ENCODE measurements at regions not wholly inside any gene's neighbourhood (a gene's known extent, or its start where the extent isn't known, plus 50 kb on each side); places are given as distances from the start of the nearest gene placed in this dataset.
A peak's percentile ranks its signal among the peaks of the same experiment; 100 is the strongest.

DNA sequence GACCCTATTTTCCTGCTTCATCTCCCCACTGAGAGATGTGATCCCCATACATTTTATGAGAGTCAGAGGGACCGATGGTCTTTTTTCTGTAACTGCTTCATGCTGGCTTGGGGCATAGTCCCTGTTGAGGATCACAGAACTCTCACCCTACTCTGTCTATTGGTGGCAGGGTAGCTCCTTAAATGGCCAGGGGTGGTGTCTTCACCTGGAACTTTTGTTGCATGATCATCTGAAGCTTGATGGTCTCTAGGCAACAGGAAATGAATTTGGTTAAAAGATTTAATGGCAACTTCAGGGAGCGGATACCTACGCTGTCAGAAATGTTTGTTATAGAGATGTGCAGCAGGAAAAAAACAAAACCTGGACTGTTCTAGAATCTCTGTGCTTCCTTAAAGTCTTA is 87.0 kb upstream of the GLIS3 start:
- Histone ChIP-seq H3K36me3 (ENCODE audit: control insufficient read depth, insufficient read depth, low read length) (no peaks in the 10 kb centered on the region), H3K4me3 (ENCODE audit: low read length) (no peak overlapping the region), H3K27ac (ENCODE audit: low read length) (no peak overlapping the region), H3K9me3 (ENCODE audit: control insufficient read depth, low read depth, low read length) (no peaks in the 10 kb centered on the region), H3K4me1 (ENCODE audit: control insufficient read depth, insufficient read depth, low read length) (no peaks in the 10 kb centered on the region), H3K27me3 (ENCODE audit: control insufficient read depth, insufficient read depth, low read length) (no peaks in the 10 kb centered on the region)
- DNase-seq, result no peak
- no CpG with 5 or more reads among the region's 3 CpGs for WGBS (ENCODE audit: insufficient coverage, low lambda C conversion rate)

DNA sequence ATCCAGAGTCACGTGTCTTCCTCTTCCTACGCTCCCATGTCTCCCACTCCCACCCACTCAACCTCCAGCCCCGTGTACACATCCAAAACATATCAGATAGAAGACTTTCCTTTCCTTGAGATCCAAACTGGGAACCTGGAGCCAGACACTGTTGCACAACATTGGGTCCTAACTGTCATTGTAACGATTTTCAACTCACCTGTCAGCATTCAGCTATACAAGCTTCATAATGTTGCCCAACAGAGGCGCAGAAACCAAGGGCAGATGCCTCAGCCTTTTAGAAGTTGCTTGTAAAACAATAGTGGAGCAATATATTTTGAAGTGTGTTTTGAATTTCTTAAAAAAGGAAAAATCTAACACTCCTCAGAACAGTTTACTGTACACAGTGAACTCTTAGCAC is 84.9 kb upstream of the GLIS3 start:
- no peaks in the 10 kb centered on the region for H3K4me1 ChIP-seq (ENCODE audit: control insufficient read depth, insufficient read depth, low read length)
- H3K4me3 ChIP-seq (ENCODE audit: low read length), result no peak overlapping the region
- WGBS (ENCODE audit: insufficient coverage, low lambda C conversion rate), result 100% methylated on average over 1 of the region's 5 CpGs
- H3K36me3 ChIP-seq (ENCODE audit: control insufficient read depth, insufficient read depth, low read length), result no peaks in the 10 kb centered on the region
- no peaks in the 10 kb centered on the region for H3K9me3 ChIP-seq (ENCODE audit: control insufficient read depth, low read depth, low read length)
- no peak overlapping the region for H3K27ac ChIP-seq (ENCODE audit: low read length)
- DNase-seq, result no peak
- H3K27me3 ChIP-seq (ENCODE audit: control insufficient read depth, insufficient read depth, low read length), result no peaks in the 10 kb centered on the region

DNA sequence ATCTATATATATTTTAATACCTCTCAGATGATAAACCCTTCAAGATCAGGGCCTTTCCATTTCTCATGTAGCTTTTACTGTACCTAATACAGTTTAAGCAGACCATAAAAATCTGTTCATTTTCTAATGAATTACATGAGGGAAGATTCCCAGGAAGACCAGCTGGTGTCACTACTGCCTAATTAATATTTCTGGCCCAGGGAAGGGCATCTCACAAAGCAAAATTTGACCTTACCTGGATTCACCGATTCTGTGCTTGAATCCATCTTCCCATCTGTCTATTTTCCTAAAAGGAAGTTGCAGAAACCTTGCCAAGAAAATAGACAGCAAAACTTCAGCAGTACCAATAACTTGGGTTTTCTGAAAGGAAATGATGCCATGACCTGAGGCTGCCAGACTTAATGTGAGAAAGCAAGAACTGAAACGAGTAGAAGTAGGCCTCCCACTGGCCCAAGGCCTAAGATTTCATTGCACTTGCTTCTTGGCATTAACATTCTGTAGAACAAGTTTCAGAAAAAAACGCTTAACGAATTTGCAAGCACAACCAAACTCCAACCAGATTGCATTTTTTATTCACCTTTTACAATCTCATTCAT is 83.0 kb upstream of the GLIS3 start:
- no peaks in the 10 kb centered on the region for H3K4me1 ChIP-seq (ENCODE audit: control insufficient read depth, insufficient read depth, low read length)
- no peak overlapping the region for H3K27ac ChIP-seq (ENCODE audit: low read length)
- no peak overlapping the region for H3K4me3 ChIP-seq (ENCODE audit: low read length)
- DNase-seq, result peak in 1 of 2 donors; percentile 24
- H3K36me3 ChIP-seq (ENCODE audit: control insufficient read depth, insufficient read depth, low read length), result no peaks in the 10 kb centered on the region
- no peaks in the 10 kb centered on the region for H3K27me3 ChIP-seq (ENCODE audit: control insufficient read depth, insufficient read depth, low read length)
- 83% methylated on average over 1 of the region's 4 CpGs for WGBS (ENCODE audit: insufficient coverage, low lambda C conversion rate)
- no peaks in the 10 kb centered on the region for H3K9me3 ChIP-seq (ENCODE audit: control insufficient read depth, low read depth, low read length)

DNA sequence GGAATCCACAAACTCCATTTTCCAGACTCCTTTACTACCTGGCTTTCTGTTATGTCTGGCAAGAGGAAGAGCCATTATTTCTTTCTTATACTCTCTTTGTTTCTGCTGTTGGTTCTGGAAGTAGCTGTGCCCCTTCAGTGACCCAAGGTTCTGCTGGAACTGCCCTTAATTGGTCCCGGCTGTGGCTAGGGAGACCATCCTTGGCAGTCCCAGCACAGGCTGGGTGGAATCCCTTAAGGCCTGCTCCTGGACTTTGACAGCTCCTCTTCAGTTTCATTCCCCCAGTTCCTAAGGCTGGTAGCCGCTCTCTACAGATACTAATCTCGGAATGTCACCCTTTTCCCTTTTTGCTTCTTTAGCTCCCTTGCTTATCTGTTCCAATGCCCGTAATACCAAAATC is 81.9 kb upstream of the GLIS3 start:
- WGBS (ENCODE audit: insufficient coverage, low lambda C conversion rate), result 100% methylated on average over 1 of the region's 4 CpGs

DNA sequence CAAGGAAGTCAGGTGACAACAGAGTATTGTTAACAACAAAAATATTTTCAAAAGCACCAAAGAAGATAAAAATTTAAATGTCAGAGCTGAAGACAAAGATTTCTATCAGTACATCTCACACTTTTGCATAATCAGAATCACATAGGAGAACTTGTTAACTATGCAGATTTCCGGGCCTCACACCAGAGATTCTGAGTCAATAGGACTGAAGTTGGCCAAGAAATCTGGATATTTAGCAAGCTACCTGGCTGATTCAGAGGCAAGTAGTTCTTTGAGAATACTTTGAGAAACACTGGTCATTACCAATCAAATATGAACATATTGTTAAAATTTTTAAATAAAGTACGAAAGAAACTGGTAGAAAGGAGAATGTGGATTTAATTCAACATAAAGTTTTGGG is 80.5 kb upstream of the GLIS3 start:
- H3K9me3 ChIP-seq (ENCODE audit: control insufficient read depth, low read depth, low read length), result no peaks in the 10 kb centered on the region
- no peak overlapping the region for H3K27ac ChIP-seq (ENCODE audit: low read length)
- no peak overlapping the region for H3K4me3 ChIP-seq (ENCODE audit: low read length)
- DNase-seq, result no peak
- H3K36me3 ChIP-seq (ENCODE audit: control insufficient read depth, insufficient read depth, low read length), result no peaks in the 10 kb centered on the region
- WGBS (ENCODE audit: insufficient coverage, low lambda C conversion rate), result no CpG with 5 or more reads among the region's 2 CpGs
- H3K27me3 ChIP-seq (ENCODE audit: control insufficient read depth, insufficient read depth, low read length), result no peaks in the 10 kb centered on the region
- no peaks in the 10 kb centered on the region for H3K4me1 ChIP-seq (ENCODE audit: control insufficient read depth, insufficient read depth, low read length)

More for the DNA sequence above, 81.9 kb upstream of the GLIS3 start:
- Histone ChIP-seq H3K27ac (ENCODE audit: low read length) (no peak overlapping the region), H3K36me3 (ENCODE audit: control insufficient read depth, insufficient read depth, low read length) (no peaks in the 10 kb centered on the region), H3K27me3 (ENCODE audit: control insufficient read depth, insufficient read depth, low read length) (no peaks in the 10 kb centered on the region), H3K4me3 (ENCODE audit: low read length) (no peak overlapping the region), H3K9me3 (ENCODE audit: control insufficient read depth, low read depth, low read length) (no peaks in the 10 kb centered on the region), H3K4me1 (ENCODE audit: control insufficient read depth, insufficient read depth, low read length) (no peaks in the 10 kb centered on the region)
- DNase-seq, result no peak

DNA sequence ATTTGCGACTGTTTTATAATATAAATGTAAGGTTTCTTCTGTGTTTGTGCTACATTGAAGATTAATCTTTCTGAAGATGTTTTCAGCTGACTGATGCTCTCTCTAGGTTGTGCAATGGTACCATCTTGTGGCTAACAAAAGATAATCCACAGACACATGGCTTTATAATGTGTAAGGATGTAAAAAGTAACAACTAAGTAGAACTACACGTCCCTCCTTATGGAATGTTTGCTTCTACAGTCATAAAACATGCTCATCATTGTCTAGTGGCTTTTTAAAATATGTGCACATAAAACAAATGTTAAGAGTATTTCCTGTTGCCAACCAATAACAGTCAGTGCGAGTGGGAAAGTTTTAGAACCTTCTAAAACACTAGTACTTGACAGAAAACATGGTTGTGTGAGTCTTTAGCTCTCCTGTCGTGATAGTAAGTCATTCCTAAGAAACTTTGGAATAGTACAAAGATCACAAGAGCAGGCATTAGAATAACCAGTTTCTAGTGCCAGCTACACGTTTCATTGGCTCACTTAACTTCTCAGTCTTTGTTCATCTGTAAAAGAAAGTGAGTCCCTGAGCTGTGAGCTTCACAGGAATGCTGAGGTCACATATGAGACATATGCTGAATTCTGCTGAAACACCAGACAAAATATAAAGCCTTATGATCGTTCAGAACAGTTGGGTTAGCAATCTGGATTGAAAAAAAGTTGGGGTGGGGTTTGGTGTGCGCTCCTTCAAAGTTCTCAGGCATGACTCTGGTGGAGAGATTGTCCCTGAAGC is 75.7 kb upstream of the GLIS3 start:
- Histone ChIP-seq H3K4me3 (ENCODE audit: low read length) (no peak overlapping the region), H3K27ac (ENCODE audit: low read length) (no peak overlapping the region), H3K36me3 (ENCODE audit: control insufficient read depth, insufficient read depth, low read length) (no peaks in the 10 kb centered on the region), H3K27me3 (ENCODE audit: control insufficient read depth, insufficient read depth, low read length) (no peaks in the 10 kb centered on the region), H3K9me3 (ENCODE audit: control insufficient read depth, low read depth, low read length) (no peaks in the 10 kb centered on the region), H3K4me1 (ENCODE audit: control insufficient read depth, insufficient read depth, low read length) (no peaks in the 10 kb centered on the region)
- DNase-seq, result peak in 1 of 2 donors; percentile 22
- WGBS (ENCODE audit: insufficient coverage, low lambda C conversion rate), result 73% methylated on average over 2 of the region's 7 CpGs

DNA sequence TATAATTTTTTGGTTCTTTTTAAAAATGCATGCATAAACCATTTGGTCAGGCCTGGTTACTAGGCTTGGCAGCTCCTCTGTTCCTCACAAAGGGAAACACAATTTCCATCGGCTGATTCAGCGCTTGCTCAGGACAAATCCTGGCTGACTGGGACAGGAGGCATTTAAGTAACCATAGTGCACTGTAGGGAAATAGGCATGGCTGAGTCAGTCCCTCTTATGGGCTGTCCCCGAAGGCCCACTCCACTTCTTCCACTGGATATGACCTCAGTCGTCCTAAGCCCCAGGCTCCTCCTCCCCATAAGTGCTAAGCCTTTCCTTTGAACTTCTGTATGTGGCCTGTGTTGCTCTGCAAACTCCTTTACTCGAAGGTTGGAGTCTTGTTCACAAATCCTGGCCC is 71.2 kb upstream of the GLIS3 start:
- Histone ChIP-seq H3K27me3 (ENCODE audit: control insufficient read depth, insufficient read depth, low read length) (no peaks in the 10 kb centered on the region), H3K4me1 (ENCODE audit: control insufficient read depth, insufficient read depth, low read length) (no peaks in the 10 kb centered on the region), H3K27ac (ENCODE audit: low read length) (no peak overlapping the region), H3K9me3 (ENCODE audit: control insufficient read depth, low read depth, low read length) (no peaks in the 10 kb centered on the region), H3K36me3 (ENCODE audit: control insufficient read depth, insufficient read depth, low read length) (no peaks in the 10 kb centered on the region), H3K4me3 (ENCODE audit: low read length) (no peak overlapping the region)
- WGBS (ENCODE audit: insufficient coverage, low lambda C conversion rate), result 80% methylated on average over 1 of the region's 5 CpGs
- DNase-seq, result no peak

DNA sequence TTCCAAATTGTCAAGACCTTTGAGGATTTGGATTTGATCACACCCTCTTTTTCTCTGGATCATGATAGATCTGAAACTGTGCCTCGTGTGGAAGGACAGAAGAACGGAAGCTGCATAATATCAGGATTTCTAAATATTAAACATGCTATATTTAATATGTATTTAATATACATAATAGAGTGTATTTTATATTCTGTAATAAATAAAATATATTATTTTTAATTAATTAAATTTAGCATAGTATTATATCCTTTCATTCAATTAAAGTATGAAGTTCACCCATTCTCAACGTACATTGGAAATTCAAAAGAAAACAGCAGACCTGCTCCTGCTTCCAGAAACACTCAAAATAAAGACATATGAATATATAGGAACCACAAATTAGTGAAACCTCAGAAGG is 70.6 kb upstream of the GLIS3 start:
- Histone ChIP-seq H3K9me3 (ENCODE audit: control insufficient read depth, low read depth, low read length) (no peaks in the 10 kb centered on the region), H3K27me3 (ENCODE audit: control insufficient read depth, insufficient read depth, low read length) (no peaks in the 10 kb centered on the region), H3K27ac (ENCODE audit: low read length) (no peak overlapping the region), H3K4me3 (ENCODE audit: low read length) (no peak overlapping the region), H3K36me3 (ENCODE audit: control insufficient read depth, insufficient read depth, low read length) (no peaks in the 10 kb centered on the region), H3K4me1 (ENCODE audit: control insufficient read depth, insufficient read depth, low read length) (no peaks in the 10 kb centered on the region)
- 80% methylated on average over 2 of the region's 3 CpGs for WGBS (ENCODE audit: insufficient coverage, low lambda C conversion rate)
- no peak for DNase-seq

DNA sequence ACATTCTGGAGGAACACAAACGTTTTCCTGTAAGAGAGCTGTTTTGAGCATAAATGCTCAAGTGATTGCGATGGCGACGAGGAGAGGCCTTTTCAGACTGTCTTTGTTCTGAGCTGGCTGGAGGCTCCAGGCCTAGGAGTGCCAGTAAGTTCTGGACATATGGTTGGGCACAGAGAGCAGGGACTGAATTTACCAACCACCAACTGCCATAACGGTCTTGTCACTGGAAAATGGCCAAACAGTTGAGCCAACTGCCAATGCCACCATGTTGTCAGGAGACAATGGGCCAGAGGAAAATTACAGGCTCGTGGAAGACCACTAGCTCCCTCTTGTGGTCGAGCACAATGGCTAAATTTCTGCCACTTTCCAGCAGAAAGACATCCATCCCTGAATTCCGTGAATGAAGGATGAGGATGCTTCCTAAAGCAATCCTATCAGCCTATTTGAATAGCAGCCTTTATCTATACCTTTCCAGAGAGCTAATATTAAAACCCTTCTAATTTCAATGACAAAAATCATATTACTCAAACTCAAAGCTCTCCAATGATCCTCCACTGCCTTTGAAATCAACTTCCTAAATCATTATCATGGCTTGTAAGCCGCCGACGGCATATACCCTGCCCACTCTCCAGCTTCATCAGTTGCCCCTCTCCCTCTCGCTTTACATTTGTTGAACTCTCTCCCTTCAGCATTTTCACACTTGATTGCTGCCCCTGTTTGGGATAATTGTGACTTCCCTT is 66.9 kb upstream of the GLIS3 start:
- peak in 1 of 2 donors; percentile 11 for DNase-seq
- H3K36me3 ChIP-seq (ENCODE audit: control insufficient read depth, insufficient read depth, low read length), result no peaks in the 10 kb centered on the region
- no peak overlapping the region for H3K27ac ChIP-seq (ENCODE audit: low read length)
- no peaks in the 10 kb centered on the region for H3K4me1 ChIP-seq (ENCODE audit: control insufficient read depth, insufficient read depth, low read length)
- H3K4me3 ChIP-seq (ENCODE audit: low read length), result no peak overlapping the region
- H3K27me3 ChIP-seq (ENCODE audit: control insufficient read depth, insufficient read depth, low read length), result no peaks in the 10 kb centered on the region
- no CpG with 5 or more reads among the region's 12 CpGs for WGBS (ENCODE audit: insufficient coverage, low lambda C conversion rate)
- H3K9me3 ChIP-seq (ENCODE audit: control insufficient read depth, low read depth, low read length), result no peaks in the 10 kb centered on the region

DNA sequence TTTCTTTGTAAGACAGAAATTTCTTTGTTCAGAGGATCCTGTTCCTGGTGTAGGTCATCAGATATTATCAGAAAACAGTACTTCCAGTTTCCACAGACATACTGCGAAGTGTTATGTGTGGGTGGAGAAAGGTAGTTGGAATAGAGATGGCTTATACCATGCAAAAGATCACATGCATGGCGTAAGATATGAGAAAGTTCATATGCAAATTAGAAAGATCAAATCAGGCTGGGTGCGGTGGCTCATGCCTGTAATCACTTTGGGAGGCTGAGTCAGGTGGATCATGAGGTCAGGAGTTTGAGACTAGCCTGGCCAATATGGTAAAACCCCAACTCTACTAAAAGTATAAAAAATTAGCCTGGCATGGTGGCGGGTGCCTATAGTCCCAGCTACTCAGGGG is 65.2 kb upstream of the GLIS3 start:
- Histone ChIP-seq H3K27ac (ENCODE audit: low read length) (no peak overlapping the region), H3K27me3 (ENCODE audit: control insufficient read depth, insufficient read depth, low read length) (no peaks in the 10 kb centered on the region), H3K36me3 (ENCODE audit: control insufficient read depth, insufficient read depth, low read length) (no peaks in the 10 kb centered on the region), H3K9me3 (ENCODE audit: control insufficient read depth, low read depth, low read length) (no peaks in the 10 kb centered on the region), H3K4me1 (ENCODE audit: control insufficient read depth, insufficient read depth, low read length) (no peaks in the 10 kb centered on the region), H3K4me3 (ENCODE audit: low read length) (no peak overlapping the region)
- no peak for DNase-seq
- WGBS (ENCODE audit: insufficient coverage, low lambda C conversion rate), result 100% methylated on average over 1 of the region's 4 CpGs

All from large intestine (tissue), 3 donors.